ENCODE measurements at regions not wholly inside any gene's neighbourhood (a gene's known extent, or its start where the extent isn't known, plus 50 kb on each side); places are given as distances from the start of the nearest gene placed in this dataset.

DNA sequence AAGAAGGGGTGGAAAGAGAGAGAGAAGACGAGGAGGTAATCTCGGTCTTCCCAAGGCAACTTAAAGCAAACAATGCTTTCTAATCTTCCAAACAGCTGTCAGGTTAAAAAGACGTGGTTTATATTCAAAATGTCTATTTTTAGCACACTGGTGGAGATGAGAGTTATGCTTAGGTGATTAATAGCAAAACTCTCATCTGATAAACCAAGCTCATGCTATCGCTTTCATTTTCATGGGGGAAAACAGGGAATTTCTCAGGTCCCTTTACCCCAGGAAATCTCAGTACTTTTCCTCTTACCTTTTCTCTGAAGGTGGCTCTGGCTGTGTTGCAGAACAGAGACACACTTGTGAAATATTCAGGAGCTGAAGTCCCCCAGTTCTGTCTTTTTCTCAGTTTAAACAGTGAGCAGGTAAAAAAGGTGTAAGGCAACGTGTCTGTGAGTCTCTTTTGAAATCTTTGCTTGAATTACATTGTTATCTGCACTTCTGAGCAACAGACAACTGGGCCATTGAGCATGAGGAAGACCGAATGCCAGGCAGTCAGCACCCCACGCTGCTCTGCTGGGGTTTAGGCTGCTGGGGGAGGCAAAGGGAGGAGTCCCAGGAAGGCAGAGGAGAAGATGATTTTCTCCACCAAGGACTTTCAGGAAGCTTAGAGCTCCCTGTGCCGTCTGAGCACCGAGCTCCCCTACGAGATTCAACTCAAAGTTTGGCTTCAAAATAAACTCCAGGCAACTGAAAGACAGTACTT, 759.3 kb downstream of the BCL11B start:
- H3K4me1 ChIP-seq, result no peaks in the 10 kb centered on the region
- WGBS, 2 donors, result 46 to 51% methylated on average over 10 of the region's 10 CpGs
- TF ChIP-seq POLR2A (IDR thresholded peaks at IDR 0.05), result no peak
- TF ChIP-seq, protein P1, sequence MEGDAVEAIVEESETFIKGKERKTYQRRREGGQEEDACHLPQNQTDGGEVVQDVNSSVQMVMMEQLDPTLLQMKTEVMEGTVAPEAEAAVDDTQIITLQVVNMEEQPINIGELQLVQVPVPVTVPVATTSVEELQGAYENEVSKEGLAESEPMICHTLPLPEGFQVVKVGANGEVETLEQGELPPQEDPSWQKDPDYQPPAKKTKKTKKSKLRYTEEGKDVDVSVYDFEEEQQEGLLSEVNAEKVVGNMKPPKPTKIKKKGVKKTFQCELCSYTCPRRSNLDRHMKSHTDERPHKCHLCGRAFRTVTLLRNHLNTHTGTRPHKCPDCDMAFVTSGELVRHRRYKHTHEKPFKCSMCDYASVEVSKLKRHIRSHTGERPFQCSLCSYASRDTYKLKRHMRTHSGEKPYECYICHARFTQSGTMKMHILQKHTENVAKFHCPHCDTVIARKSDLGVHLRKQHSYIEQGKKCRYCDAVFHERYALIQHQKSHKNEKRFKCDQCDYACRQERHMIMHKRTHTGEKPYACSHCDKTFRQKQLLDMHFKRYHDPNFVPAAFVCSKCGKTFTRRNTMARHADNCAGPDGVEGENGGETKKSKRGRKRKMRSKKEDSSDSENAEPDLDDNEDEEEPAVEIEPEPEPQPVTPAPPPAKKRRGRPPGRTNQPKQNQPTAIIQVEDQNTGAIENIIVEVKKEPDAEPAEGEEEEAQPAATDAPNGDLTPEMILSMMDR (IDR thresholded peaks at IDR 0.05), result no peak
- H3K4me3 ChIP-seq (replicated peaks in 1 of 3), result no peak overlapping the region
- no peaks in the 10 kb centered on the region for H3K27me3 ChIP-seq
- no peaks in the 10 kb centered on the region for H3K36me3 ChIP-seq
- no peak for DNase-seq
- intact Hi-C loops (cut with DNase I), result no loop called here
- no peak overlapping the region for H3K27ac ChIP-seq
- H3K9me3 ChIP-seq, result no peaks in the 10 kb centered on the region

DNA sequence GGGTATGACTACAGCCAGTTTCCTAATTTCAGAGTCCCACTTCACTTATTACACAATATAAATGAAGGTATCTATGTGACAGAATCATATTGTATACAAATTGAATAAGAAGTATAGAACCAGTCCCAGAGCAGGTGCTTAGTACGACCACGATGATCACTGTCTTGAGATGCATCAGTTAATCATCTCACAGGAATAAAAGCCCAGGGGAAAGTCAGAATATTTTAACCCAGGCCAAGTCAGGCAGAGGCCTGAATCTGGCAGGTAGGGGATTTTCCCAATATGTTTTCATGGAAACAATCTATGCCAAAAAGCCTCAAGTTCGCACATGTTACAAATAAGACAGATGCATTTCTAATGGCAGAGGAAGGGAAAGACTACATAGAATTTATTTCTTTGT, 758.4 kb downstream of the BCL11B start:
- Histone ChIP-seq H3K27ac (no peak overlapping the region), H3K36me3 (no peaks in the 10 kb centered on the region), H3K27me3 (no peaks in the 10 kb centered on the region), H3K4me1 (no peaks in the 10 kb centered on the region), H3K9me3 (no peaks in the 10 kb centered on the region), H3K4me3 (replicated peaks in 1 of 3) (no peak overlapping the region)
- WGBS, 2 donors, result 80 to 88% methylated on average over 3 of the region's 3 CpGs
- TF ChIP-seq, protein P1 (IDR thresholded peaks at IDR 0.05), result no peak
- no peak for TF ChIP-seq POLR2A (IDR thresholded peaks at IDR 0.05)
- intact Hi-C loops (cut with DNase I), result no loop called here
- DNase-seq, result no peak

DNA sequence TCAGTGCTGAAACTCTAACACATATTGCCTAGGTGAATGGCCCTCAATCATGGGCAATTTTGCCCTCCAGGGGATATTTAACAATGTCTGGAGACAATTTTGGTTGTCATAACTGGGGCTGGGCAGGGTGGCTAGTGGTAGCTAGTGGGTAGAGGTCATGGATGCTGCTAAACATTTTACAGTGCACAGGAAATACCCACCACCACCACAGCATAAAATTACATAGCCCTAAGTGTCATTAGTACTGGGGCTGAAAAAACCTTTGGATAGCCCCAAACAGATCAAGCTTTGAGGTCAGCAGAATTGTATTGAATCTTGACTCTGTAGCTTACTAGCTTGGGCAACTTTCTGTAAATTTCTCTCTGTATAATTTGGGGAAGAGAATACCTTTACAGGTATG, 758.0 kb downstream of the BCL11B start:
- no peaks in the 10 kb centered on the region for H3K36me3 ChIP-seq
- H3K4me3 ChIP-seq (replicated peaks in 1 of 3), result no peak overlapping the region
- H3K4me1 ChIP-seq, result no peaks in the 10 kb centered on the region
- no peaks in the 10 kb centered on the region for H3K9me3 ChIP-seq
- no peak for TF ChIP-seq POLR2A (IDR thresholded peaks at IDR 0.05)
- TF ChIP-seq, protein P1 (IDR thresholded peaks at IDR 0.05), result no peak
- intact Hi-C loops (cut with DNase I), result no loop called here
- H3K27ac ChIP-seq, result no peak overlapping the region
- DNase-seq, result no peak
- H3K27me3 ChIP-seq, result no peaks in the 10 kb centered on the region

DNA sequence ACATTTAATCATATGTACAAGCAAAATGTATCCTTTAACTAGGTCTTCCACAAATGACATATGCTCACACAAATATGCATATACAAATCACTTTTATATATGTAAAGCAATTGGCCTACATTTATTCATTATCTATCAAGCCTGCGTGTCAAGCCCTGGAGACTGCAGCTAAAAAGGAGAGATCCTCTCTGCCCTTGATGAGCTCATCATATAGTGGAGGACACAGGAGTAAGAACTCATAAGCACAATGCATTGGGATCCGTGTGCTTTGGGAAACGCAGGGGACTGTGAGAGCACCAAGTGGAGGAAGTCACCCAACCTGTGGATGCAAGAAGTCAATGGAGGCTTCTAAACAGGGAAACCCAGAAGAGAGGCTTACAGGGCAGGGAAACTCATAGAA, 735.7 kb downstream of the BCL11B start:
- no peak for DNase-seq
- Histone ChIP-seq H3K4me1 (no peaks in the 10 kb centered on the region), H3K4me3 (replicated peaks in 1 of 3) (no peak overlapping the region), H3K27ac (no peak overlapping the region), H3K9me3 (no peaks in the 10 kb centered on the region), H3K27me3 (no peaks in the 10 kb centered on the region), H3K36me3 (no peaks in the 10 kb centered on the region)
- TF ChIP-seq POLR2A (IDR thresholded peaks at IDR 0.05), result no peak
- TF ChIP-seq, protein P1 (IDR thresholded peaks at IDR 0.05), result no peak
- intact Hi-C loops (cut with DNase I), result no loop called here
- 72% methylated on average over 3 of the region's 3 CpGs for WGBS, 2 donors

DNA sequence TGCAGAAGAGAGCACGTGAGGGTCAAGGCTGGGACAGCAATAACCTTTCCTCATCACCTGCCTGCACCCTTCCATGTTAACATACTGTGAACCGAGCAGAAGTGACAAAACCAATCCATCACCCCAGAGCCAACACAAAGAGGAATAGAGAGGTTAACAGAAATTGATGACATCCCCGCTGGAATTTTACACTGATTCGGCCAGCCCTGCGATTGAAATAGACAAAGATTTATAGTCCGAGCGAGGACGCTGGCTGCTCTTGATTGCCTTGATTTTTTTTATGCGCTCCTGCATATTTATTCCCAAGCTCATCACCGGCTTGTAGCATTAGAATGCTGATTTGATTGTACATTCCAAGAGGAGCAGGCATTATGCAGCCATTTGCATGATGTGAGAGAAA, 729.7 kb downstream of the BCL11B start:
- Histone ChIP-seq H3K4me1 (no peaks in the 10 kb centered on the region), H3K27me3 (no peaks in the 10 kb centered on the region), H3K9me3 (no peaks in the 10 kb centered on the region), H3K4me3 (replicated peaks in 1 of 3) (no peak overlapping the region), H3K36me3 (no peaks in the 10 kb centered on the region), H3K27ac (no peak overlapping the region)
- no peak for DNase-seq
- TF ChIP-seq POLR2A (IDR thresholded peaks at IDR 0.05), result no peak
- TF ChIP-seq, protein P1 (IDR thresholded peaks at IDR 0.05), result no peak
- intact Hi-C loops (cut with DNase I), result no loop called here
- 83 to 86% methylated on average over 10 of the region's 10 CpGs for WGBS, 2 donors
